H9 (cell line): ENCODE measurements at regions not wholly inside any gene's neighbourhood (a gene's known extent, or its start where the extent isn't known, plus 50 kb on each side); places are given as distances from the start of the nearest gene placed in this dataset.

Experiments
- DNase-seq: peaks from one replicate; pipeline ENCODE4 v3.0.0-alpha.2; 2017
- H2AFZ ChIP-seq: one replicate; pipeline ENCODE4 v1.6.1; 2013; ENCODE audit warnings: mild to moderate bottlenecking, low read length, control low read depth, moderate library complexity
- H2AK5ac ChIP-seq: 2 replicates; pipeline ENCODE4 v1.6.1; 2013; ENCODE audit warnings: low read length, control low read depth, mixed read lengths; ENCODE audit not compliant: insufficient read length
- H2BK120ac ChIP-seq: one replicate; pipeline ENCODE4 v1.6.1; 2013; ENCODE audit warnings: low read depth, mild to moderate bottlenecking, low read length, control low read depth, inconsistent platforms; ENCODE audit not compliant: poor library complexity, severe bottlenecking
- H2BK12ac ChIP-seq: 2 replicates; pipeline ENCODE4 v1.6.1; 2013; ENCODE audit warnings: low read length, control low read depth, mixed read lengths, low read depth; ENCODE audit not compliant: insufficient read length
- H2BK15ac ChIP-seq: 2 replicates; pipeline ENCODE4 v1.6.1; 2013; ENCODE audit warnings: low read depth, low read length, control low read depth
- H2BK20ac ChIP-seq: one replicate; pipeline ENCODE4 v1.6.1; 2013; ENCODE audit warnings: low read depth, mild to moderate bottlenecking, low read length, control low read depth, inconsistent platforms; ENCODE audit not compliant: poor library complexity, severe bottlenecking
- H2BK5ac ChIP-seq: 2 replicates; pipeline ENCODE4 v1.6.1; 2013; ENCODE audit warnings: low read length, control low read depth, mixed read lengths; ENCODE audit not compliant: insufficient read length
- H3K14ac ChIP-seq: 2 replicates; pipeline ENCODE4 v1.6.1; 2013; ENCODE audit warnings: low read length, control low read depth; ENCODE audit not compliant: insufficient read depth
- H3K18ac ChIP-seq: 2 replicates; pipeline ENCODE4 v1.6.1; 2013; ENCODE audit warnings: low read depth, mild to moderate bottlenecking, mixed read lengths, low read length, control low read depth; ENCODE audit not compliant: insufficient read length
- H3K23ac ChIP-seq: 2 replicates; pipeline ENCODE4 v1.6.1; 2013; ENCODE audit warnings: low read length, control low read depth, mixed read lengths, low read depth; ENCODE audit not compliant: insufficient read length
- H3K23me2 ChIP-seq: 2 replicates; pipeline ENCODE4 v1.6.1; 2013; ENCODE audit warnings: low read depth, mild to moderate bottlenecking, mixed read lengths, low read length, control low read depth; ENCODE audit not compliant: insufficient read length, poor library complexity, severe bottlenecking
- H3K27ac ChIP-seq: 2 replicates; pipeline ENCODE4 v1.5.1; 2013; ENCODE audit warnings: low read length, control low read depth, mixed read lengths, low read depth; ENCODE audit not compliant: insufficient read length
- H3K27me3 ChIP-seq: 2 replicates; pipeline ENCODE4 v1.6.1; 2013; ENCODE audit warnings: low read length, control low read depth, inconsistent platforms; ENCODE audit not compliant: insufficient read depth
- H3K4ac ChIP-seq: 2 replicates; pipeline ENCODE4 v1.6.1; 2013; ENCODE audit warnings: low read depth, mild to moderate bottlenecking, control low read depth, inconsistent platforms, low read length, moderate library complexity
- H3K4me1 ChIP-seq: 2 replicates; pipeline ENCODE4 v1.6.1; 2013; ENCODE audit warnings: low read length, control low read depth, inconsistent platforms; ENCODE audit not compliant: insufficient read depth
- H3K4me2 ChIP-seq: 2 replicates; pipeline ENCODE4 v1.6.1; 2013; ENCODE audit warnings: low read length, control low read depth, mixed read lengths; ENCODE audit not compliant: insufficient read length, insufficient read depth
- H3K56ac ChIP-seq: 2 replicates; pipeline ENCODE4 v1.6.1; 2013; ENCODE audit warnings: low read depth, mild to moderate bottlenecking, mixed read lengths, low read length, control low read depth; ENCODE audit not compliant: insufficient read length
- H3K79me1 ChIP-seq: 2 replicates; pipeline ENCODE4 v1.6.1; 2013; ENCODE audit warnings: low read depth, mild to moderate bottlenecking, moderate library complexity, low read length, control low read depth, inconsistent platforms; ENCODE audit not compliant: insufficient read depth, poor library complexity, severe bottlenecking
- H3K79me2 ChIP-seq: 2 replicates; pipeline ENCODE4 v1.6.1; 2013; ENCODE audit warnings: low read length, control low read depth, inconsistent platforms; ENCODE audit not compliant: insufficient read depth
- H3K9ac ChIP-seq: 2 replicates; pipeline ENCODE4 v1.6.1; 2013; ENCODE audit warnings: low read length, control low read depth, mixed read lengths; ENCODE audit not compliant: insufficient read length; ENCODE audit errors: extremely low read depth
- H3K9me3 ChIP-seq: one replicate; pipeline ENCODE4 v1.6.1; 2013; ENCODE audit warnings: low read depth, low read length, inconsistent platforms; ENCODE audit not compliant: control insufficient read depth
- H3T11ph ChIP-seq: one replicate; pipeline ENCODE4 v1.6.1; 2013; ENCODE audit warnings: mild to moderate bottlenecking, low read length, control low read depth, inconsistent platforms
- H4K20me1 ChIP-seq: one replicate; pipeline ENCODE4 v1.6.1; 2013; ENCODE audit not compliant: control insufficient read depth, insufficient read length, insufficient read depth
- H4K5ac ChIP-seq: 2 replicates; pipeline ENCODE4 v1.6.1; 2013; ENCODE audit warnings: low read depth, mild to moderate bottlenecking, mixed read lengths, low read length, control low read depth; ENCODE audit not compliant: insufficient read length
- H4K8ac ChIP-seq: replicated peaks from 2 replicates; pipeline ENCODE4 v1.6.1; 2013; ENCODE audit warnings: low read length, control low read depth, mixed read lengths, low read depth; ENCODE audit not compliant: insufficient read length
- H4K91ac ChIP-seq: 2 replicates; pipeline ENCODE4 v1.6.1; 2013; ENCODE audit warnings: low read depth, mild to moderate bottlenecking, moderate library complexity, mixed read lengths, low read length, control low read depth; ENCODE audit not compliant: insufficient read length
- H3K27ac Mint-ChIP-seq, 3 experiments: 2 replicates in 2 of 3; 3 replicates in 1 of 3; pipeline ENCODE4 v1.8.0; 2020 to 2021; ENCODE audit warnings: mixed read lengths in 3 of 3, mild to moderate bottlenecking in 1 of 3, moderate library complexity in 1 of 3
- H3K27me3 Mint-ChIP-seq: 2 replicates; pipeline ENCODE4 v1.8.0; 2021; ENCODE audit warnings: low read depth, mild to moderate bottlenecking, moderate library complexity, mixed read lengths
- H3K36me3 Mint-ChIP-seq, 3 experiments: 2 replicates in 2 of 3; 3 replicates in 1 of 3; pipeline ENCODE4 v1.8.0; 2020 to 2021; ENCODE audit warnings: low read depth in 3 of 3, mixed read lengths in 3 of 3; ENCODE audit not compliant: insufficient read depth in 1 of 3
- H3K4me1 Mint-ChIP-seq, 2 experiments: 2 replicates each; pipeline ENCODE4 v1.8.0; 2020; ENCODE audit warnings: mixed read lengths in 2 of 2
- H3K4me3 Mint-ChIP-seq, 2 experiments: 2 replicates in 1 of 2; 3 replicates in 1 of 2; pipeline ENCODE4 v1.8.0; 2020 to 2021; ENCODE audit warnings: mild to moderate bottlenecking in 2 of 2, mixed read lengths in 2 of 2, moderate library complexity in 1 of 2
- H3K9me3 Mint-ChIP-seq, 2 experiments: 2 replicates in 1 of 2; 3 replicates in 1 of 2; pipeline ENCODE4 v1.8.0; 2020; ENCODE audit warnings: mild to moderate bottlenecking in 2 of 2, mixed read lengths in 2 of 2, moderate library complexity in 1 of 2
- WGBS: extraction: QIAGEN DNeasy Blood & Tissue Kit; methylation state at CpG from one replicate; pipeline ENCODE4 v1.1.7; 2013; ENCODE audit warnings: missing lambda C conversion rate, low lambda C conversion rate, mixed read lengths; ENCODE audit not compliant: insufficient read length; ENCODE audit errors: extremely low coverage; 5-methylcytosine and 5-hydroxymethylcytosine counted together
- TF ChIP-seq, protein P1 (sequence below): fragments of 200-600 bp; sonication (generic); conservative IDR thresholded peaks from 3 replicates; pipeline ENCODE4 v1.8.0; 2021; ENCODE audit warnings: antibody characterized with exemption, mild to moderate bottlenecking

DNA sequence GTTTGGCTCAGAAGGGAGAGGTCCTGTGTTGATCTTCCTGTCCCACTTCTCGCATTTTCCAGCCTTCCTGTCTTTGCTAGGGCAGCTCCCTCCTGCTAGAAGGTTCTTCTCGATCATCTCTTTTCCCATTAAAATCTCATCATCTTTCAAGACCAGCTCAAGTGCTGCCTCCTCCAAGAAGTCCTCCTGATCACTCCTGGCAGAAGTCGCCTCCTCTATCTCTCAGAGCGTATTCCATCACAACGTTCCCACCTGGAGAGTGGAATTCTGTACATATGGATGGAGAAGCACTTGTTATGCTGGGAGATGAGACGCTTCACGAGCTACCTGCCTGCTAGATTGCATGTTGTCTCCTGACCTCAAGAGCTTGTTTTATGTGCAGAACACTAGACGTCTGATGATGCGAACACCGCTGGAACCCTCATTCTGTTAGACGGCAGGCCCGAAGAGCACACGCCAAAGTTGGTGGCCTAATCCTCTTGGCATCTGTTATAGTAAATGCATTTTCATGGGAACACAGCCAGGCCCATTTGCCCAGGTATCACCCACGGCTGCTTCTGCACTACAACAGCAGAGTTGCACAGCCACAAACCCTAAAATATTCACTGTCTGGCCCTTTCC, 68.0 kb upstream of the INSIG1 start:
- no peak overlapping the region for H3K4me2 ChIP-seq
- H3K9me3 Mint-ChIP-seq = no peaks in the 10 kb centered on the region; a peak in 1 of 5 replicates
- no peak overlapping the region for H2BK5ac ChIP-seq
- no peaks in the 10 kb centered on the region for H3K79me2 ChIP-seq
- no peaks in the 10 kb centered on the region for H3K79me1 ChIP-seq
- no peak overlapping the region for H4K8ac ChIP-seq
- no CpG with 5 or more reads among the region's 14 CpGs for WGBS
- no peak overlapping the region for H4K5ac ChIP-seq
- H3K4me3 Mint-ChIP-seq = no peak overlapping the region; a peak in 1 of 5 replicates
- 0 out of 2 replicates have a peak, but pooled peaks cover 2% of the 10 kb centered on the region for H3K4me1 ChIP-seq
- H3K4ac ChIP-seq = no peak overlapping the region
- no peak for DNase-seq
- no peaks in the 10 kb centered on the region for H3K23me2 ChIP-seq
- H3K27ac Mint-ChIP-seq = no peak overlapping the region
- no peak overlapping the region for H3K56ac ChIP-seq
- peaks cover 55% of the 10 kb centered on the region for H3K27me3 Mint-ChIP-seq
- H2BK20ac ChIP-seq = no peak overlapping the region
- H3K9ac ChIP-seq = no peak overlapping the region
- H2AFZ ChIP-seq = no peak overlapping the region
- no peak overlapping the region for H2AK5ac ChIP-seq
- no peak overlapping the region for H3K23ac ChIP-seq
- no peaks in the 10 kb centered on the region; a peak in 1 of 7 replicates for H3K36me3 Mint-ChIP-seq
- H3K14ac ChIP-seq = no peak overlapping the region
- no peak overlapping the region for H3T11ph ChIP-seq
- H3K9me3 ChIP-seq = no peaks in the 10 kb centered on the region
- H3K18ac ChIP-seq = no peak overlapping the region
- H2BK15ac ChIP-seq = no peak overlapping the region
- no peaks in the 10 kb centered on the region; the same call in 1 of the 2 replicates for H3K27me3 ChIP-seq
- TF ChIP-seq, protein P1, sequence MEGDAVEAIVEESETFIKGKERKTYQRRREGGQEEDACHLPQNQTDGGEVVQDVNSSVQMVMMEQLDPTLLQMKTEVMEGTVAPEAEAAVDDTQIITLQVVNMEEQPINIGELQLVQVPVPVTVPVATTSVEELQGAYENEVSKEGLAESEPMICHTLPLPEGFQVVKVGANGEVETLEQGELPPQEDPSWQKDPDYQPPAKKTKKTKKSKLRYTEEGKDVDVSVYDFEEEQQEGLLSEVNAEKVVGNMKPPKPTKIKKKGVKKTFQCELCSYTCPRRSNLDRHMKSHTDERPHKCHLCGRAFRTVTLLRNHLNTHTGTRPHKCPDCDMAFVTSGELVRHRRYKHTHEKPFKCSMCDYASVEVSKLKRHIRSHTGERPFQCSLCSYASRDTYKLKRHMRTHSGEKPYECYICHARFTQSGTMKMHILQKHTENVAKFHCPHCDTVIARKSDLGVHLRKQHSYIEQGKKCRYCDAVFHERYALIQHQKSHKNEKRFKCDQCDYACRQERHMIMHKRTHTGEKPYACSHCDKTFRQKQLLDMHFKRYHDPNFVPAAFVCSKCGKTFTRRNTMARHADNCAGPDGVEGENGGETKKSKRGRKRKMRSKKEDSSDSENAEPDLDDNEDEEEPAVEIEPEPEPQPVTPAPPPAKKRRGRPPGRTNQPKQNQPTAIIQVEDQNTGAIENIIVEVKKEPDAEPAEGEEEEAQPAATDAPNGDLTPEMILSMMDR = no peak
- H4K91ac ChIP-seq = no peak overlapping the region
- peaks cover 29 to 35% of the 10 kb centered on the region in 2 experiments for H3K4me1 Mint-ChIP-seq
- peaks cover 2% of the 10 kb centered on the region for H4K20me1 ChIP-seq
- no peak overlapping the region for H3K27ac ChIP-seq
- no peak overlapping the region for H2BK120ac ChIP-seq
- no peak overlapping the region for H2BK12ac ChIP-seq
